AG09309 (cell line): ENCODE measurements at regions not wholly inside any gene's neighbourhood (a gene's known extent, or its start where the extent isn't known, plus 50 kb on each side); places are given as distances from the start of the nearest gene placed in this dataset.
"Not testable (repeated sequence)": the region's sequence is repeated elsewhere in the genome, so short reads cannot be mapped to it uniquely, and the experiment has no call there.

Experiments used
- DNase-seq: peaks from one replicate; pipeline ENCODE4 v3.0.0-alpha.2; 2010; ENCODE audit warnings: low read depth
- H3K4me3 ChIP-seq: 2 replicates; pipeline ENCODE4 v1.5.1; 2011; ENCODE audit warnings: mild to moderate bottlenecking, low read depth, low read length, moderate library complexity; ENCODE audit not compliant: control insufficient read depth
- TF ChIP-seq, protein P1 (sequence below): IDR thresholded peaks from 2 replicates; pipeline ENCODE4 v1.5.1; 2011; ENCODE audit warnings: mild to moderate bottlenecking, low read depth, low read length, inconsistent platforms; ENCODE audit not compliant: insufficient read depth, control insufficient read depth; ENCODE audit errors: missing control alignments

DNA sequence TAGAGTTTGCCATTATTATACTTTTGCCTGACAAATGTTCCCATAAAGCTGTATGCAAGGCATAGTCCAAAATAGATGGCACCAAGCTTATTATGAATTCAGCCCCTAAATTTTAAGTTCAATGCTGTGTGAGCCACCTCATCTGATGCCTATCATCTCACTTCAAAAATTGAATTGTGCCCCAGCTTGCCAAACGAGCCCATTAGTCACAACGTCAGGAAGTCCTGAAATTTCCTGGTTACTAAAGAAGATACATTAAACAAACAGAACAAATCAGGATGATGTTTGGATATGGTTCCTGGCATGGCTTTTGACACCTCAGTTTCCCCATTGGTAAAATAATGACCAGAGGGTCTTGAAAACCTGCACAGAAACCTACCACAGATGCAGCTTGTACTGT is 147.5 kb upstream of the SOX21 start:
- TF ChIP-seq, protein P1, sequence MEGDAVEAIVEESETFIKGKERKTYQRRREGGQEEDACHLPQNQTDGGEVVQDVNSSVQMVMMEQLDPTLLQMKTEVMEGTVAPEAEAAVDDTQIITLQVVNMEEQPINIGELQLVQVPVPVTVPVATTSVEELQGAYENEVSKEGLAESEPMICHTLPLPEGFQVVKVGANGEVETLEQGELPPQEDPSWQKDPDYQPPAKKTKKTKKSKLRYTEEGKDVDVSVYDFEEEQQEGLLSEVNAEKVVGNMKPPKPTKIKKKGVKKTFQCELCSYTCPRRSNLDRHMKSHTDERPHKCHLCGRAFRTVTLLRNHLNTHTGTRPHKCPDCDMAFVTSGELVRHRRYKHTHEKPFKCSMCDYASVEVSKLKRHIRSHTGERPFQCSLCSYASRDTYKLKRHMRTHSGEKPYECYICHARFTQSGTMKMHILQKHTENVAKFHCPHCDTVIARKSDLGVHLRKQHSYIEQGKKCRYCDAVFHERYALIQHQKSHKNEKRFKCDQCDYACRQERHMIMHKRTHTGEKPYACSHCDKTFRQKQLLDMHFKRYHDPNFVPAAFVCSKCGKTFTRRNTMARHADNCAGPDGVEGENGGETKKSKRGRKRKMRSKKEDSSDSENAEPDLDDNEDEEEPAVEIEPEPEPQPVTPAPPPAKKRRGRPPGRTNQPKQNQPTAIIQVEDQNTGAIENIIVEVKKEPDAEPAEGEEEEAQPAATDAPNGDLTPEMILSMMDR: no peak
- DNase-seq: no peak
- no peak overlapping the region for H3K4me3 ChIP-seq

DNA sequence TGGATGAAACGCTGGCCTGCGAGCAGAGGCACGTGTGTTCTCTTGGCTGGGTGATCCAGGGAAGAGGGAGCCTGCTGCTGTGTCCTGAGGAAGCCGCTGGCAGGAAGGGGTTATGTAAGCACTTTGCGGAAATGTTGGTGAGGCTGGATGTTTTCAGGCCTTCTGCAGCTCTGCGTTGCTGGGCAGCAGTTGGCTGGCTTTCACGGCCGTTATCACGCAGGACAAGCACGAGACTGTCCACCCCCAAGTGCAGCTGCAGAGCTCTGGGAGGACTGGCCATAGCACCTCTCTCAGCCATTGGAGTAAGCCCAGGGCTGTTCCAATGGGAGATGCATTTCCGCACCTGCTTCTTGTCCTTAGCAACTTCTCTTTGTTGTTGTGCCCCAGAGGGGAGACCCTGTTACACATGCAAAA is 146.9 kb upstream of the SOX21 start:
- H3K4me3 ChIP-seq: no peak overlapping the region
- TF ChIP-seq, protein P1: no peak
- no peak for DNase-seq

DNA sequence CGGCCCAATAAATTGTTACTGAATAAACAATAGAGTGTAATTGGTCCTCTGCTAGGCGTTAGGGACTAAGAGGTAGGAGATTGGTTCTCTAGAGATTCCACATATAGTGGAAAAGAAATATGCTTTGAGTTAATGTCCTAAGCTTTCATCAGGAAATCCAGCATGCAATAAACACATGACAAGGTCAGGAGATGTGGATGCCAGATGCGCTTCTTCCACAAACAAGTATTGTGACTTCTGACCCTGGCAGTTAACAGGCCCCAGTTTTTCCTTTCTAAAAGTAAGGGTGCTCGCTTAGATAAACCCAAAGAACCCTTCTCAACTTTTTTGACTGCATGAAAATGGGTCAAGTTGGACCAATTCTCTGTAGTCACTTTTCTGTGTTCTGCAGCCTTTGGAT is 146.5 kb upstream of the SOX21 start:
- TF ChIP-seq, protein P1: no peak
- DNase-seq: no peak
- no peak overlapping the region for H3K4me3 ChIP-seq

DNA sequence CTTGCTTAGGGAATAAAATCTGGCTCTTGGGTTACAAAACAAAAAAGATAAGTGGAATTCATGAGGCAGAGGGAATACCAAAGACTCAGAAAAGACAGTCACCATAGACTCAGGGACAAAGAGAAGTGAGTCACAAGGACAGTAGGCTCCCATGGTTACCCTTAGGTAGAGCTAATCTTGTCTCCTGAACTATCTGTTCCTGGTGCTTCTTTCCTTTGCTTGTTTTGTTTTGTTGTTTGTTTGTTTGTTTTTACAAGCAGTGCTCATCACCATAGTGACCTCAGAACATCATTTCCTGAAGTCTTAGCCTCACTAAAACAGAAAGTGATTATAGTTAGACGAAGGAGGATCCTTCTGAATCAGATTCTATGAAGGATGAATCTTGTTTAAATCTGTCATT is 142.3 kb upstream of the SOX21 start:
- TF ChIP-seq, protein P1: no peak
- no peak overlapping the region for H3K4me3 ChIP-seq
- no peak for DNase-seq

DNA sequence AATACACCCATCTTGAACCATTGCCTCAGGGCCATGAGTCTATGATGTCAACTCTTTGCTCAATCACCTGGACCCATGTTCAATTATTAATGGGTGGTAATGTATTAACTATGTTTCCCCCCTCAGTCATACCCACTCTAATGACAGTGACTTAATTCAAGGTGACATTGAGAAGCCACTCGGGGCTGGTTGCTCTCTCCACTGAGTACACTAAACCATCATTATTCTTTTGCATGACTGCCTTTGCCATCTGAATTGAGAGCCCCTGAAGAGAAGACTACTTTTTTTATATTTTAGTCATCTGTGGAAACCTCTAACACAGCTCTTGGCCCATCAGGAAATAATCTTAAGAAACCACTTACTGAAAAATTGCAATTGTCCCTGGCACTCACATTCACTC is 139.2 kb upstream of the SOX21 start:
- TF ChIP-seq, protein P1: no peak
- no peak overlapping the region for H3K4me3 ChIP-seq
- DNase-seq: no peak

DNA sequence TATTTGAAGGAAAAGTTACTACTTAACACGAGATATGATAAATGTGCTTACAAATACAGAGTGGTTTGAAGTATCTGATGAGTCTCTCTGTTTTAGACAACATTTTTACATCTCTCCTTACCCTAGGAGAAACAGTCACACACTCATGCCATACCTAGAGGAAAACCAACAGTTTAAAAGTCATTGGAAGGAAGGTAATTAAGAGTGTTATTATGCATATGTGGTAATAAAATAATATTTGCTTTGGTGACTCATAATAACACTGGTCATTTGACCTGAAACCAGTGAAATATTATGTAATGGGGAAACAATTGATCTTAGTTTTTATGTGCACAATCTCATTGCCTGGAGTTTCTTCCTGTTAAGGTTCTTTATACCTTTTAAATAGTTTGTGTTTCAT is 136.9 kb upstream of the SOX21 start:
- no peak overlapping the region for H3K4me3 ChIP-seq
- TF ChIP-seq, protein P1: no peak
- DNase-seq: no peak

DNA sequence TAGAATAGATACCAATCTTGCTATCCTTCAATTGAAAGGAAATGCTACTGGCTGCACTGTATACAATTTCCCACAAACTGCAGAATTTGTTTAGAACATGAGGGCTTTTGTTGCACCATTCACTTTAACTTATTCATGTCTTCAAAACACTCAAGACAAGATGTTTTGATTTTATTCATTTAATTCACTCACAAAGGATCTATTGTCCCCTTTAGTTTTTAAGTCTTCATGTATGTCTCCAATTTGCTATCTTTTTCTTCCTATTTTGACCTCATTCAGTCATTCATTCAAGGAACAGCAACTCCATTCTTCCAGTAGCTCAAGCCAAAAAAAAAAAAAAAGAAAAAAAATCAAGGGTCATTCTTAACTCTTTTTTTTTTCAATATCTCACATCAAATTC is 130.6 kb upstream of the SOX21 start:
- H3K4me3 ChIP-seq: no peak overlapping the region
- TF ChIP-seq, protein P1: no peak
- DNase-seq: no peak

DNA sequence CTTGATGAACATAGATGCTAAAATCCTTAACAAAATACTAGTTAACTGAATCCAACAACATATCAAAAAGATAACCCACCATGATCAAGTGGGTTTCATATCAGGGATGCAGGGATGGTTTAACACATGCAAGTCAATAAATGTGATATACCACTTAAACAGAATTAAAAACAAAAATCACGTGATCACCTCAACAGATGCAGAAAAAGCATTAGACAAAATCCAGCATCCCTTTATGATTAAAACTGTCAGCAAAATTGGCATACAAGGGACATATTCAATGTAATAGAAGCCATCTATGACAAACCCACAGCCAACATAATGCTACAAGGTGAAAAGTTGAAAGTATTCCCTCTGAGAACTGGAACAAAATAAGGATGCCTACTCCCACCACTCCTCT is 124.7 kb upstream of the SOX21 start:
- H3K4me3 ChIP-seq, DNase-seq: not testable (repeated sequence)
